Stimulated activated CD8-positive, alpha-beta memory T cell treated with anti-CD3 and anti-CD28 coated beads, Interleukin-12 subunit alpha, Interleukin-12 subunit beta, amount 100 ng/mL, for 4 hours (primary cell): ENCODE measurements at regions not wholly inside any gene's neighbourhood (a gene's known extent, or its start where the extent isn't known, plus 50 kb on each side); places are given as distances from the start of the nearest gene placed in this dataset.

Source experiments
- DNase-seq: peaks from one replicate; pipeline ENCODE4 v3.0.0-alpha.2; 2020; ENCODE audit warnings: low read depth

- no peak for DNase-seq
These were observed 96.0 kb upstream of the ATP10A start for GRCh38 chr15:25959100-25959499.

GRCh38 chr15:25955628-25956027 lies 92.5 kb upstream of the ATP10A start:
- DNase-seq, result no peak

GRCh38 chr15:25954398-25954797 lies 91.3 kb upstream of the ATP10A start:
- DNase-seq, result no peak

- no peak for DNase-seq
These were observed 86.9 kb upstream of the ATP10A start for GRCh38 chr15:25950014-25950413.

- no peak for DNase-seq
These were observed 84.5 kb upstream of the ATP10A start for GRCh38 chr15:25947323-25948314.

GRCh38 chr15:25946241-25946805 lies 83.2 kb upstream of the ATP10A start:
- no peak for DNase-seq

- no peak for DNase-seq
These were observed 81.3 kb upstream of the ATP10A start for GRCh38 chr15:25944386-25944785.

- DNase-seq, result no peak
These were observed 80.7 kb upstream of the ATP10A start for GRCh38 chr15:25943831-25944230.

GRCh38 chr15:25939122-25939521 lies 76.0 kb upstream of the ATP10A start:
- no peak for DNase-seq

GRCh38 chr15:25937796-25938195 lies 74.7 kb upstream of the ATP10A start:
- DNase-seq, result no peak

- DNase-seq, result no peak
These were observed 72.9 kb upstream of the ATP10A start for GRCh38 chr15:25936004-25936403.

- DNase-seq, result peak; percentile 32
These were observed 70.5 kb upstream of the ATP10A start for GRCh38 chr15:25933456-25934158.

GRCh38 chr15:25932696-25933095 lies 69.6 kb upstream of the ATP10A start:
- no peak for DNase-seq

- no peak for DNase-seq
These were observed 68.7 kb upstream of the ATP10A start for GRCh38 chr15:25931851-25932250.

- no peak for DNase-seq
These were observed 67.8 kb upstream of the ATP10A start for GRCh38 chr15:25930931-25931330.
